ENCODE measurements at regions not wholly inside any gene's neighbourhood (a gene's known extent, or its start where the extent isn't known, plus 50 kb on each side); places are given as distances from the start of the nearest gene placed in this dataset.
"Not testable (repeated sequence)": the region's sequence is repeated elsewhere in the genome, so short reads cannot be mapped to it uniquely, and the experiment has no call there.

DNA sequence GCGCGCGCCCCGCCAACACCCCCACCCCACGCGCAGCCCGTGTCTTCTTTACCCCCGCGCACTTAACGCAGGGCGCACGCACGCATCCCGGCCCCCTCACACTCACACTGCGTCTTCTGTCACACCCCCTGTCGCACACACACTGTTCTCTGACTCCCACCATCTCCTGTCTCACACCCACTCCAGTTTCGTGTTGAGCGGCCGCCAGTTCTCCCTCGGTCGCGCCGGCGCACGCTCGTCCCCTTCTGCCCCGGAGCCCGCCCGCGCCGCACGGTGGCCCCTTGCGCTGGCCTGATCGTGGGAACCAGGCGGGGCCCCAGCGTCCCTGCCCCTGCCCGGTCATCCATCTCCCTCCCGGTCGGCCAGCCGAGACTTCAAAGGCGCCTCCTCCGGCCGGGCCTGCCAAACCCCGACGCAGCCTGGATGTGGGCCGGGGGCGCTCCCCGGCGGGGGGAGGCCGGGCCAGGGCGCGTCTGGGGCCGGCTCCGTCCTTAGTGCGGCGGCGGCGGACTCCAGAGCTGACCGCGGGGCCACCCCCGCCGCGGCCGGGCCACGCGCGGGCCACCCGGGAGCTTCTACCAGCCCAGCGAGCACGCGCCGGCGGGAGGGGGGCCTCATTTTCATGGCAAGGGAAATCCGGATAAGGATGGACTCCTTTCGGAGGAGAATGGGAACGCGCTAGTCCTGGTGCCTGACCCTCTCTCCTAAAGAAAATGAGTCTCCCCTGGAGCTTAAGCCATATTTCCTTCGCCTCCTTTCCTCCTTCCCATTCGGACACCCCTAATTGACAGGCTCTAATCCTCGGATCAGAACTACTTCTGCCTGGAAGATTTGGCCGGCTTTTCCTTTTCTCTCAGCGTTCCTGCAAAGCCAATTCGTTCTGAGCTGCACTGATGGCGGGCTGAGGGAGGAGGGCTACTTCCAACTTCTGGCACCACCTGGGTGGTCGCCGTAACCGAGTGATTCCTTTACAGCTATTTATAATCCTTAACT is 82.0 kb upstream of the HMGA2 start:
- ATAC-seq (no peak), DNase-seq (no peak)
- Histone ChIP-seq H3K79me2 (ENCODE audit: low read length) (no peaks in the 10 kb centered on the region), H3K9ac (ENCODE audit: low read length) (no peak overlapping the region), H3K4me3 (ENCODE audit: low read length) (peak overlapping the region; percentile 64), H3K9me3 (ENCODE audit: low read length) (no peaks in the 10 kb centered on the region), H3F3A (ENCODE audit: low read length, unreplicated experiment) (no peaks in the 10 kb centered on the region), H4K20me1 (ENCODE audit: low read length) (no peaks in the 10 kb centered on the region), H3K36me3 (ENCODE audit: low read depth, low read length) (no peaks in the 10 kb centered on the region), H3K9me2 (replicated peaks; ENCODE audit: low read length) (no peaks in the 10 kb centered on the region), H3K27me3 (ENCODE audit: low read length) (no peaks in the 10 kb centered on the region), H3K4me2 (ENCODE audit: low read length) (peak overlapping the region; percentile 84), H3K27ac (ENCODE audit: low read length) (no peak overlapping the region), H2AFZ (ENCODE audit: low read length) (peak overlapping the region; percentile 80), H3K4me1 (ENCODE audit: insufficient read depth, low read length) (0 out of 2 replicates have a peak, but pooled peaks cover 6% of the 10 kb centered on the region)
- ChIA-PET POLR2A (ENCODE audit: unreplicated experiment) (no interaction called here), CTCF (no interaction called here)
- TF ChIP-seq, protein P1, sequence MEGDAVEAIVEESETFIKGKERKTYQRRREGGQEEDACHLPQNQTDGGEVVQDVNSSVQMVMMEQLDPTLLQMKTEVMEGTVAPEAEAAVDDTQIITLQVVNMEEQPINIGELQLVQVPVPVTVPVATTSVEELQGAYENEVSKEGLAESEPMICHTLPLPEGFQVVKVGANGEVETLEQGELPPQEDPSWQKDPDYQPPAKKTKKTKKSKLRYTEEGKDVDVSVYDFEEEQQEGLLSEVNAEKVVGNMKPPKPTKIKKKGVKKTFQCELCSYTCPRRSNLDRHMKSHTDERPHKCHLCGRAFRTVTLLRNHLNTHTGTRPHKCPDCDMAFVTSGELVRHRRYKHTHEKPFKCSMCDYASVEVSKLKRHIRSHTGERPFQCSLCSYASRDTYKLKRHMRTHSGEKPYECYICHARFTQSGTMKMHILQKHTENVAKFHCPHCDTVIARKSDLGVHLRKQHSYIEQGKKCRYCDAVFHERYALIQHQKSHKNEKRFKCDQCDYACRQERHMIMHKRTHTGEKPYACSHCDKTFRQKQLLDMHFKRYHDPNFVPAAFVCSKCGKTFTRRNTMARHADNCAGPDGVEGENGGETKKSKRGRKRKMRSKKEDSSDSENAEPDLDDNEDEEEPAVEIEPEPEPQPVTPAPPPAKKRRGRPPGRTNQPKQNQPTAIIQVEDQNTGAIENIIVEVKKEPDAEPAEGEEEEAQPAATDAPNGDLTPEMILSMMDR (conservative IDR thresholded peaks at IDR 0.05; ENCODE audit: low read depth, low read length), result no peak
- TF ChIP-seq EZH2 (IDR thresholded peaks at IDR 0.05; ENCODE audit: low read length, unreplicated experiment) (no peak), EZH2phosphoT487 (IDR thresholded peaks at IDR 0.05; ENCODE audit: borderline replicate concordance, low read length) (no peak)
- intact Hi-C loops (cut with micrococcal nuclease), result no loop called here
- no TSS peak for BruUV-seq (replicated peaks)

DNA sequence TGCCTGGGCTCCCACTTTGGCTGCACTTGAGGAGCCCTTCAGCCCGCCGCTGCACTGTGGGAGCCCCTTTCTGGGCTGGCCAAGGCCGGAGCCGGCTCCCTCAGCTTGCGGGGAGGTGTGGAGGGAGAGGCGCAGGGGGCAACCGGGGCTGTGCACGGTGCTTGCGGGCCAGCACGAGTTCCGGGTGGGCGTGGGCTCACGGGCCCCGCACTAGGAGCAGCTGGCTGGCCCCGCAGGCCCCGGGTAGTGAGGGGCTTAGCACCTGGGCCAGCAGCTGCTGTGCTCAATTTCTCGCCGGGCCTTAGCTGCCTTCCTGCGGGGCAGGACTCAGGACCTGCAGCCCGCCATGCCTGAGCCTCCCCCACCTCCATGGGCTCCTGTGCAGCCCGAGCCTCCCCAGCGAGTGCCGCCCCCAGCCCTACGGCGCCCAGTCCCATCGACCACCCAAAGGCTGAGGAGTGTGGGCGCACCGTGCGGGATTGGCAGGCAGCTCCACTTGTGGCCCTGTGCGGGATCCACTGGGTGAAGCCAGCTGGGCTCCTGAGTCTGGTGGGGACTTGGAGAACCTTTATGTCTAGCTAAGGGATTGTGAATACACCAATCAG is 79.9 kb upstream of the HMGA2 start:
- H3F3A ChIP-seq (ENCODE audit: low read length, unreplicated experiment); BruUV-seq (replicated peaks); ATAC-seq; H3K9ac ChIP-seq (ENCODE audit: low read length); H3K4me3 ChIP-seq (ENCODE audit: low read length); CTCF ChIA-PET; intact Hi-C loops (cut with micrococcal nuclease); H3K9me2 ChIP-seq (replicated peaks; ENCODE audit: low read length); H2AFZ ChIP-seq (ENCODE audit: low read length); DNase-seq; H3K27me3 ChIP-seq (ENCODE audit: low read length); H3K79me2 ChIP-seq (ENCODE audit: low read length); H3K36me3 ChIP-seq (ENCODE audit: low read depth, low read length); H3K4me1 ChIP-seq (ENCODE audit: insufficient read depth, low read length); H3K9me3 ChIP-seq (ENCODE audit: low read length); H3K4me2 ChIP-seq (ENCODE audit: low read length); POLR2A ChIA-PET (ENCODE audit: unreplicated experiment); H3K27ac ChIP-seq (ENCODE audit: low read length); H4K20me1 ChIP-seq (ENCODE audit: low read length): not testable (repeated sequence)

DNA sequence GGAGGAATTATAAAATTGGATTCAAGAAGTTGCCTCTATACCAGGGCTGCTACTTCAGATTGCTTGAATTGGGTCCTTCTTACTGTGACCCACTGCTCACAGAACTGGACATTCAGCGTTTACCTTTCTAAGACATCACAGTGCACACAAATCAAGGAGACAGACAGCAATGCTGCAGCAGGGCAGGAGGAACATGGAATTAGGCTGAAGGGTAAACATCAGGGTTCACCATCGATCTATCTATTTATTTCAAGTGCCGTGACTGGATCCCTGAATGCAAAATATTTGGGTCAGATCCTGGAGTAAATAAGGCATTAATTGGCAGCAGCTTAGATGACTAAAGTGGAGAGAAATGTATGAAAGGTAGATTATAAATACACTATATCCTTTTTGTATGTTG is 76.9 kb upstream of the HMGA2 start:
- H3K4me2 ChIP-seq (ENCODE audit: low read length), result no peak overlapping the region
- H3K36me3 ChIP-seq (ENCODE audit: low read depth, low read length), result no peaks in the 10 kb centered on the region
- TF ChIP-seq, protein P1 (conservative IDR thresholded peaks at IDR 0.05; ENCODE audit: low read depth, low read length), result no peak
- no peak for TF ChIP-seq EZH2phosphoT487 (IDR thresholded peaks at IDR 0.05; ENCODE audit: borderline replicate concordance, low read length)
- no peaks in the 10 kb centered on the region for H3K27me3 ChIP-seq (ENCODE audit: low read length)
- ATAC-seq (no peak), DNase-seq (no peak)
- H4K20me1 ChIP-seq (ENCODE audit: low read length), result no peaks in the 10 kb centered on the region
- ChIA-PET CTCF (no interaction called here), POLR2A (ENCODE audit: unreplicated experiment) (no interaction called here)
- intact Hi-C loops (cut with micrococcal nuclease), result no loop called here
- no TSS peak for BruUV-seq (replicated peaks)
- no peak overlapping the region for H3K4me3 ChIP-seq (ENCODE audit: low read length)
- no peak overlapping the region for H3K27ac ChIP-seq (ENCODE audit: low read length)
- 0 out of 2 replicates have a peak, but pooled peaks cover 6% of the 10 kb centered on the region for H3K4me1 ChIP-seq (ENCODE audit: insufficient read depth, low read length)
- H3F3A ChIP-seq (ENCODE audit: low read length, unreplicated experiment), result no peaks in the 10 kb centered on the region
- no peaks in the 10 kb centered on the region for H3K9me2 ChIP-seq (replicated peaks; ENCODE audit: low read length)
- no peaks in the 10 kb centered on the region for H3K79me2 ChIP-seq (ENCODE audit: low read length)
- no peak overlapping the region for H2AFZ ChIP-seq (ENCODE audit: low read length)
- no peaks in the 10 kb centered on the region for H3K9me3 ChIP-seq (ENCODE audit: low read length)
- H3K9ac ChIP-seq (ENCODE audit: low read length), result no peak overlapping the region
